HG02678 (cell line): ENCODE measurements at regions not wholly inside any gene's neighbourhood (a gene's known extent, or its start where the extent isn't known, plus 50 kb on each side); places are given as distances from the start of the nearest gene placed in this dataset.

Experiments used
- ATAC-seq: cut with Tn5 transposase; IDR thresholded peaks from one replicate; pipeline ENCODE4 v1.9.1; 2021; ENCODE audit warnings: mild to moderate bottlenecking, moderate library complexity; ENCODE audit not compliant: unreplicated experiment

- no peak for ATAC-seq
These were observed 93.6 kb downstream of the NCR2 start for GRCh38 chr6:41428996-41429421.

GRCh38 chr6:41429506-41430504 lies 94.4 kb downstream of the NCR2 start:
- no peak for ATAC-seq

- ATAC-seq, result no peak
These were observed 95.5 kb downstream of the NCR2 start for GRCh38 chr6:41430875-41431274.

- ATAC-seq, result no peak
These were observed 96.9 kb downstream of the NCR2 start for GRCh38 chr6:41432280-41432679.

GRCh38 chr6:41434803-41435481 lies 99.5 kb downstream of the NCR2 start:
- ATAC-seq, result no peak

- no peak for ATAC-seq
These were observed 102.2 kb downstream of the NCR2 start for GRCh38 chr6:41437604-41438003.

GRCh38 chr6:41438746-41439145 lies 103.3 kb downstream of the NCR2 start:
- ATAC-seq, result no peak

GRCh38 chr6:41439524-41440418 lies 104.4 kb downstream of the NCR2 start:
- ATAC-seq, result peak; percentile 63

GRCh38 chr6:41440958-41441357 lies 105.2 kb upstream of the FOXP4 start:
- no peak for ATAC-seq

- ATAC-seq, result no peak
These were observed 104.4 kb upstream of the FOXP4 start for GRCh38 chr6:41441598-41442351.

- ATAC-seq, result no peak
These were observed 103.9 kb upstream of the FOXP4 start for GRCh38 chr6:41442352-41442672.

GRCh38 chr6:41442800-41443501 lies 103.2 kb upstream of the FOXP4 start:
- ATAC-seq, result no peak

- no peak for ATAC-seq
These were observed 102.3 kb upstream of the FOXP4 start for GRCh38 chr6:41443616-41444525.

GRCh38 chr6:41445261-41445660 lies 100.9 kb upstream of the FOXP4 start:
- ATAC-seq, result no peak

GRCh38 chr6:41446132-41446531 lies 100.0 kb upstream of the FOXP4 start:
- ATAC-seq, result no peak

GRCh38 chr6:41446907-41447545 lies 99.2 kb upstream of the FOXP4 start:
- no peak for ATAC-seq

- no peak for ATAC-seq
These were observed 97.9 kb upstream of the FOXP4 start for GRCh38 chr6:41448256-41448655.
